K562 (cell line): ENCODE measurements at regions not wholly inside any gene's neighbourhood (a gene's known extent, or its start where the extent isn't known, plus 50 kb on each side); places are given as distances from the start of the nearest gene placed in this dataset.

ENCODE experiments used
- ATAC-seq: fragments of 200-7000 bp; cut with Tn5 transposase; 3 replicates; pipeline ENCODE4 v1.9.1; 2020; ENCODE audit warnings: moderate library complexity
- BruUV-seq: library from RNA; stranded (reverse); fragments of 400-500 nt; replicated peaks from 2 replicates; lab custom pipeline; 2021; lab: Mats Ljungman, UMichigan
- CTCF ChIA-PET: fragments of 300-600 bp; formaldehyde crosslinking; extraction: SDS; loops from one replicate; lab custom pipeline; 2021; ENCODE audit warnings: low intra/inter-chr PET ratio; lab: Yijun Ruan, JAX
- POLR2A ChIA-PET: fragments of 300-600, 350-650 bp; sonication (Branson Sonifier 250); formaldehyde crosslinking; extraction: SDS; loops from one replicate; lab custom pipeline; 2021; ENCODE audit warnings: antibody characterized with exemption, inconsistent platforms; lab: Yijun Ruan, JAX
- DNase-seq, 4 experiments: peaks; one replicate each; pipeline versions ENCODE4 v3.0.0 to v3.0.0-alpha.2; 2011 to 2018; ENCODE audit warnings: low spot score in 3 of 4, mixed read lengths in 3 of 4; ENCODE audit errors: extremely low read depth in 1 of 4
- FAIRE-seq: peaks from 2 replicates; lab custom pipeline; 2011; peaks lifted over from hg19 to GRCh38; lab: Jason Lieb, UNC
- H2AFZ ChIP-seq: 2 replicates; pipeline ENCODE4 v1.6.0; 2011; ENCODE audit warnings: low read depth, low read length, control low read depth, inconsistent platforms
- H3K27ac ChIP-seq: fragments of 200-600 bp; 3 replicates; pipeline ENCODE4 v1.8.0; 2011; ENCODE audit warnings: low read depth, mild to moderate bottlenecking, control low read depth, inconsistent platforms, low read length, moderate library complexity, mixed read lengths; ENCODE audit errors: extremely low read depth
- H3K27me3 ChIP-seq, 2 experiments: fragments of 300-600 bp in 1 of 2; 2 replicates in 1 of 2; 3 replicates in 1 of 2; pipeline versions ENCODE4 v1.6.0 to v1.8.0; 2011; ENCODE audit warnings: inconsistent platforms in 2 of 2, low read length in 2 of 2, mild to moderate bottlenecking in 1 of 2, mixed read lengths in 1 of 2, moderate library complexity in 1 of 2; ENCODE audit not compliant: control insufficient read depth in 2 of 2, insufficient read depth in 2 of 2
- H3K36me3 ChIP-seq: fragments of 300-600 bp; 3 replicates; pipeline ENCODE4 v1.8.0; 2011; ENCODE audit warnings: mild to moderate bottlenecking, low read length, inconsistent platforms; ENCODE audit not compliant: control insufficient read depth, insufficient read depth
- H3K4me1 ChIP-seq, 2 experiments: fragments of 200-600 bp in 1 of 2; replicated peaks in 1 of 2; 2 replicates in 1 of 2; 3 replicates in 1 of 2; pipeline versions ENCODE4 v1.5.1 to v1.8.0; 2011; ENCODE audit warnings: inconsistent platforms in 2 of 2, low read length in 2 of 2, mild to moderate bottlenecking in 1 of 2, mixed read lengths in 1 of 2, moderate library complexity in 1 of 2; ENCODE audit not compliant: control insufficient read depth in 2 of 2, insufficient read depth in 2 of 2
- H3K4me2 ChIP-seq: 2 replicates; pipeline ENCODE4 v1.6.1; 2011; ENCODE audit warnings: low read length, control low read depth, inconsistent platforms, mixed read lengths; ENCODE audit not compliant: insufficient read depth
- H3K4me3 ChIP-seq: fragments of 200-600 bp; sonication (generic), shearing (Covaris generic); 2 replicates; pipeline ENCODE4 v1.5.1; 2016; ENCODE audit warnings: control low read depth, inconsistent platforms
- H3K79me2 ChIP-seq: fragments of 200-600 bp; 3 replicates; pipeline ENCODE4 v1.8.0; 2011; ENCODE audit warnings: low read length, inconsistent platforms; ENCODE audit not compliant: control insufficient read depth, insufficient read depth
- H3K9ac ChIP-seq, 2 experiments: 2 replicates each; pipeline versions ENCODE4 v1.6.0 to v1.6.1; 2011; ENCODE audit warnings: low read depth in 2 of 2, low read length in 2 of 2, control low read depth in 1 of 2, inconsistent platforms in 1 of 2, mild to moderate bottlenecking in 1 of 2, mixed read lengths in 1 of 2; ENCODE audit not compliant: insufficient read depth in 1 of 2
- H3K9me1 ChIP-seq: one replicate; pipeline ENCODE4 v1.6.0; 2011; ENCODE audit warnings: inconsistent platforms, mild to moderate bottlenecking, low read length, moderate library complexity; ENCODE audit not compliant: control insufficient read depth, insufficient read depth
- H3K9me3 ChIP-seq: replicated peaks from 2 replicates; pipeline ENCODE4 v1.5.1; 2011; ENCODE audit warnings: low read depth, low read length, inconsistent platforms; ENCODE audit not compliant: control insufficient read depth, insufficient read depth
- H4K20me1 ChIP-seq: replicated peaks from 2 replicates; pipeline ENCODE4 v1.6.1; 2011; ENCODE audit warnings: low read length, inconsistent platforms, mixed read lengths; ENCODE audit not compliant: control insufficient read depth, insufficient read depth
- BMI1 ChIP-seq: fragments of 150-350 bp; IDR thresholded peaks from 2 replicates; pipeline ENCODE4 v1.6.1; 2014; ENCODE audit warnings: low read length
- CBX5 ChIP-seq: IDR thresholded peaks from 2 replicates; pipeline ENCODE4 v1.6.1; 2014; ENCODE audit warnings: low read depth, borderline replicate concordance
- MCM5 ChIP-seq: fragments of 450-650 bp; IDR thresholded peaks from 2 replicates; pipeline ENCODE4 v1.6.1; 2016; ENCODE audit warnings: low read depth
- PKNOX1 ChIP-seq: fragments of 450-650 bp; IDR thresholded peaks from 2 replicates; pipeline ENCODE4 v1.6.1; 2016
- PURB ChIP-seq: sonication (generic); formaldehyde crosslinking; IDR thresholded peaks from 2 replicates; pipeline ENCODE4 v1.9.0; 2021; ENCODE audit warnings: low read depth, mild to moderate bottlenecking, missing genetic modification reagents
- SAFB2 ChIP-seq: fragments of 200-400 bp; formaldehyde crosslinking; IDR thresholded peaks from 2 replicates; pipeline ENCODE4 v1.6.1; 2018; ENCODE audit warnings: borderline replicate concordance, low read length, low read depth, moderate library complexity; ENCODE audit not compliant: severe bottlenecking
- SETDB1 ChIP-seq: IDR thresholded peaks from one replicate; pipeline ENCODE4 v1.6.1; 2012; ENCODE audit warnings: low read length, control low read depth, inconsistent platforms
- SIRT6 ChIP-seq: IDR thresholded peaks from one replicate; pipeline ENCODE4 v1.6.1; 2012; ENCODE audit warnings: low read depth, mild to moderate bottlenecking, control low read depth, inconsistent platforms, low read length, moderate library complexity
- SMAD4 ChIP-seq: fragments of 250-450 bp; sonication (Bioruptor Pico); conservative IDR thresholded peaks from 2 replicates; pipeline ENCODE4 v1.8.0; 2021; ENCODE audit warnings: inconsistent platforms, mild to moderate bottlenecking, moderate library complexity
- THAP7 ChIP-seq: fragments of 250-450 bp; sonication (Bioruptor Pico); IDR thresholded peaks from 2 replicates; pipeline ENCODE4 v1.5.0; 2021
- ZNF140 ChIP-seq: fragments of 250-450 bp; sonication (Bioruptor Pico); IDR thresholded peaks from 2 replicates; pipeline ENCODE4 v1.8.0; 2021; ENCODE audit warnings: moderate library complexity, mild to moderate bottlenecking, inconsistent platforms
- ZNF24 ChIP-seq: fragments of 450-650 bp; IDR thresholded peaks from 2 replicates; pipeline ENCODE4 v1.6.1; 2016
- ZNF699 ChIP-seq: fragments of 250-450 bp; sonication (Bioruptor Pico); IDR thresholded peaks from 2 replicates; pipeline ENCODE4 v1.8.0; 2021; ENCODE audit warnings: mild to moderate bottlenecking, moderate library complexity; ENCODE audit not compliant: insufficient replicate concordance
- ZNF785 ChIP-seq: fragments of 250-450 bp; sonication (Bioruptor Pico); IDR thresholded peaks from 2 replicates; pipeline ENCODE4 v1.4.0; 2020; ENCODE audit warnings: mild to moderate bottlenecking
- in situ Hi-C: fragments of 300-500 bp; cut with MboI; formaldehyde crosslinking; loops from 4 replicates; pipeline ENCODE4 v1.15.0; 2018; ENCODE audit warnings: inconsistent platforms, mixed read lengths
- intact Hi-C: fragments of 100-400 bp; cut with micrococcal nuclease; formaldehyde crosslinking; loops from 2 replicates; pipeline ENCODE4 v1.14.2; 2022
- TF ChIP-seq, protein P1 (sequence below): fragments of 250-450 bp; sonication (Bioruptor Pico); IDR thresholded peaks from 2 replicates; pipeline ENCODE4 v1.5.0; 2020; ENCODE audit warnings: mild to moderate bottlenecking, borderline replicate concordance

- POLR2A ChIA-PET = no interaction called here
- no peak overlapping the region for H3K9ac ChIP-seq
- no peaks in the 10 kb centered on the region for H3K27me3 ChIP-seq
- no peak overlapping the region for H3K4me2 ChIP-seq
- no peaks in the 10 kb centered on the region for H4K20me1 ChIP-seq
- H3K4me1 ChIP-seq = no peaks in the 10 kb centered on the region
- ATAC-seq (no peak), DNase-seq (no peak), FAIRE-seq (no peak)
- no peak overlapping the region for H2AFZ ChIP-seq
- TF ChIP-seq ZNF24 (no peak), ZNF785 (no peak), MCM5 (no peak), SAFB2 (no peak), ZNF699 (CRISPR knock-in tag) (no peak), PKNOX1 (no peak), SIRT6 (no peak), SMAD4 (CRISPR knock-in tag) (no peak), BMI1 (no peak), CBX5 (no peak), PURB (CRISPR knock-in tag) (no peak), ZNF140 (no peak), SETDB1 (no peak), THAP7 (CRISPR knock-in tag) (no peak)
- TF ChIP-seq, protein P1, sequence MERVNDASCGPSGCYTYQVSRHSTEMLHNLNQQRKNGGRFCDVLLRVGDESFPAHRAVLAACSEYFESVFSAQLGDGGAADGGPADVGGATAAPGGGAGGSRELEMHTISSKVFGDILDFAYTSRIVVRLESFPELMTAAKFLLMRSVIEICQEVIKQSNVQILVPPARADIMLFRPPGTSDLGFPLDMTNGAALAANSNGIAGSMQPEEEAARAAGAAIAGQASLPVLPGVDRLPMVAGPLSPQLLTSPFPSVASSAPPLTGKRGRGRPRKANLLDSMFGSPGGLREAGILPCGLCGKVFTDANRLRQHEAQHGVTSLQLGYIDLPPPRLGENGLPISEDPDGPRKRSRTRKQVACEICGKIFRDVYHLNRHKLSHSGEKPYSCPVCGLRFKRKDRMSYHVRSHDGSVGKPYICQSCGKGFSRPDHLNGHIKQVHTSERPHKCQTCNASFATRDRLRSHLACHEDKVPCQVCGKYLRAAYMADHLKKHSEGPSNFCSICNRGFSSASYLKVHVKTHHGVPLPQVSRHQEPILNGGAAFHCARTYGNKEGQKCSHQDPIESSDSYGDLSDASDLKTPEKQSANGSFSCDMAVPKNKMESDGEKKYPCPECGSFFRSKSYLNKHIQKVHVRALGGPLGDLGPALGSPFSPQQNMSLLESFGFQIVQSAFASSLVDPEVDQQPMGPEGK (CRISPR knock-in tag) = no peak
- no peaks in the 10 kb centered on the region for H3K79me2 ChIP-seq
- CTCF ChIA-PET = no interaction called here
- in situ Hi-C loops = no loop called here
- no peak overlapping the region for H3K4me3 ChIP-seq
- no peaks in the 10 kb centered on the region for H3K9me3 ChIP-seq
- H3K9me1 ChIP-seq = no peaks in the 10 kb centered on the region
- H3K36me3 ChIP-seq = no peaks in the 10 kb centered on the region
- intact Hi-C loops = no loop called here
- BruUV-seq = no TSS peak
- no peak overlapping the region for H3K27ac ChIP-seq
These were observed 585.7 kb downstream of the TENT5A start for GRCh38 chr6:81166770-81167169.
